DOHH2 (cell line): ENCODE measurements at regions not wholly inside any gene's neighbourhood (a gene's known extent, or its start where the extent isn't known, plus 50 kb on each side); places are given as distances from the start of the nearest gene placed in this dataset.

Experiments used
- H3F3A ChIP-seq: fragments of 200-600 bp; sonication (generic), shearing (Covaris generic); 2 replicates; pipeline ENCODE4 v1.6.0; 2016; ENCODE audit warnings: antibody characterized with exemption, mild to moderate bottlenecking; ENCODE audit not compliant: control insufficient read depth, insufficient read depth
- H3K27ac ChIP-seq: fragments of 200-600 bp; sonication (generic); 2 replicates; pipeline ENCODE4 v1.5.1; 2014; ENCODE audit warnings: low read depth, mild to moderate bottlenecking, low read length, moderate library complexity
- H3K27me3 ChIP-seq: fragments of 200-600 bp; sonication (generic); 2 replicates; pipeline ENCODE4 v1.6.1; 2014; ENCODE audit warnings: mild to moderate bottlenecking, low read length, mixed read lengths; ENCODE audit not compliant: control insufficient read depth
- H3K36me3 ChIP-seq: fragments of 200-600 bp; sonication (generic); 2 replicates; pipeline ENCODE4 v1.6.1; 2014; ENCODE audit warnings: mild to moderate bottlenecking, low read length, moderate library complexity, mixed read lengths; ENCODE audit not compliant: control insufficient read depth
- H3K4me1 ChIP-seq: fragments of 200-600 bp; sonication (generic); 2 replicates; pipeline ENCODE4 v1.6.1; 2014; ENCODE audit warnings: mild to moderate bottlenecking, low read length, mixed read lengths; ENCODE audit not compliant: control insufficient read depth
- H3K4me2 ChIP-seq: fragments of 200-600 bp; sonication (generic); 2 replicates; pipeline ENCODE4 v1.6.0; 2014; ENCODE audit warnings: mild to moderate bottlenecking, low read length, moderate library complexity
- H3K4me3 ChIP-seq: fragments of 200-600 bp; sonication (generic); 2 replicates; pipeline ENCODE4 v1.5.1; 2014; ENCODE audit warnings: mild to moderate bottlenecking, low read length, mixed read lengths
- H3K79me2 ChIP-seq: fragments of 200-600 bp; sonication (generic); 2 replicates; pipeline ENCODE4 v1.6.1; 2014; ENCODE audit warnings: mild to moderate bottlenecking, low read length, mixed read lengths; ENCODE audit not compliant: control insufficient read depth
- H3K9me2 ChIP-seq: fragments of 200-600 bp; sonication (generic); replicated peaks from 2 replicates; pipeline ENCODE4 v1.6.1; 2014; ENCODE audit warnings: mild to moderate bottlenecking, low read length, mixed read lengths; ENCODE audit not compliant: control insufficient read depth
- H3K9me3 ChIP-seq: fragments of 200-600 bp; sonication (generic); 2 replicates; pipeline ENCODE4 v1.6.1; 2014; ENCODE audit warnings: antibody characterized with exemption, low read length, mixed read lengths; ENCODE audit not compliant: control insufficient read depth, insufficient read depth
- H4K20me1 ChIP-seq: fragments of 200-600 bp; sonication (generic); 2 replicates; pipeline ENCODE4 v1.6.0; 2014; ENCODE audit warnings: low read depth, mild to moderate bottlenecking, antibody characterized with exemption, low read length, moderate library complexity; ENCODE audit not compliant: control insufficient read depth, insufficient read depth
- CTCF ChIP-seq: fragments of 200-600 bp; sonication (generic); IDR thresholded peaks from one replicate; pipeline ENCODE4 v1.5.1; 2014; ENCODE audit warnings: antibody characterized with exemption, mild to moderate bottlenecking, low read depth, low read length; ENCODE audit not compliant: poor library complexity, severe bottlenecking
- EZH2phosphoT487 ChIP-seq: fragments of 200-600 bp; sonication (generic); IDR thresholded peaks from 2 replicates; pipeline ENCODE4 v1.6.1; 2017; ENCODE audit warnings: borderline replicate concordance, mild to moderate bottlenecking, antibody characterized with exemption, low read length, moderate library complexity, mixed read lengths

- no peaks in the 10 kb centered on the region for H3K36me3 ChIP-seq
- TF ChIP-seq EZH2phosphoT487 (no peak), CTCF (peak; percentile 90)
- no peak overlapping the region for H3K27ac ChIP-seq
- H3K4me1 ChIP-seq = no peaks in the 10 kb centered on the region
- no peak overlapping the region for H3K4me2 ChIP-seq
- no peaks in the 10 kb centered on the region for H3K79me2 ChIP-seq
- H4K20me1 ChIP-seq = no peaks in the 10 kb centered on the region
- no peaks in the 10 kb centered on the region for H3K9me3 ChIP-seq
- no peak overlapping the region for H3K4me3 ChIP-seq
- no peaks in the 10 kb centered on the region; the same call in 1 of the 2 replicates for H3K27me3 ChIP-seq
- H3K9me2 ChIP-seq = no peaks in the 10 kb centered on the region
- no peaks in the 10 kb centered on the region for H3F3A ChIP-seq
Observed at GRCh38 chr1:34597877-34598514, 156.9 kb upstream of the GJB5 start.

GRCh38 chr1:34602907-34603306 lies 151.9 kb upstream of the GJB5 start:
- Histone ChIP-seq H3K27ac (no peak overlapping the region), H3K4me3 (no peak overlapping the region), H3K36me3 (no peaks in the 10 kb centered on the region), H3K79me2 (no peaks in the 10 kb centered on the region), H3K9me2 (no peaks in the 10 kb centered on the region), H3F3A (no peaks in the 10 kb centered on the region), H3K27me3 (no peaks in the 10 kb centered on the region), H4K20me1 (no peaks in the 10 kb centered on the region), H3K4me1 (no peaks in the 10 kb centered on the region), H3K4me2 (no peak overlapping the region), H3K9me3 (no peaks in the 10 kb centered on the region)
- no peak for TF ChIP-seq EZH2phosphoT487
- TF ChIP-seq CTCF = no peak

- TF ChIP-seq EZH2phosphoT487 (no peak), CTCF (no peak)
Observed at GRCh38 chr1:34603594-34603993, 151.3 kb upstream of the GJB5 start.

More at GRCh38 chr1:34603594-34603993, 151.3 kb upstream of the GJB5 start:
- H3K4me1 ChIP-seq = no peaks in the 10 kb centered on the region
- H3F3A ChIP-seq = no peaks in the 10 kb centered on the region
- no peak overlapping the region for H3K27ac ChIP-seq
- no peaks in the 10 kb centered on the region for H4K20me1 ChIP-seq
- no peaks in the 10 kb centered on the region for H3K9me2 ChIP-seq
- no peaks in the 10 kb centered on the region for H3K27me3 ChIP-seq
- no peaks in the 10 kb centered on the region for H3K36me3 ChIP-seq
- H3K4me2 ChIP-seq = no peak overlapping the region
- H3K4me3 ChIP-seq = no peak overlapping the region
- H3K79me2 ChIP-seq = no peaks in the 10 kb centered on the region
- no peaks in the 10 kb centered on the region for H3K9me3 ChIP-seq
